IMR-90 (cell line): ENCODE measurements at regions not wholly inside any gene's neighbourhood (a gene's known extent, or its start where the extent isn't known, plus 50 kb on each side); places are given as distances from the start of the nearest gene placed in this dataset.

Experiments used
- ATAC-seq: fragments of 200-7000 bp; cut with Tn5 transposase; 2 replicates; pipeline ENCODE4 v1.9.1; 2020; ENCODE audit warnings: low read depth, mild to moderate bottlenecking, moderate library complexity
- BruUV-seq: library from RNA; stranded (reverse); fragments of 400-500 nt; replicated peaks from 2 replicates; lab custom pipeline; 2021; lab: Mats Ljungman, UMichigan
- CTCF ChIA-PET: fragments of 300-600 bp; formaldehyde crosslinking; extraction: SDS; loops from one replicate; lab custom pipeline; 2021; ENCODE audit warnings: antibody characterized with exemption; lab: Yijun Ruan, JAX
- POLR2A ChIA-PET: fragments of 300-600 bp; sonication (Branson Sonifier 250); formaldehyde crosslinking; loops from one replicate; lab custom pipeline; 2022; ENCODE audit warnings: antibody characterized with exemption; ENCODE audit not compliant: unreplicated experiment; lab: Charles Lee
- DNase-seq: peaks from one replicate; pipeline ENCODE4 v3.0.0; 2013
- H2AFZ ChIP-seq: replicated peaks from 2 replicates; pipeline ENCODE3; 2013; ENCODE audit warnings: low read length, mild to moderate bottlenecking; ENCODE audit not compliant: poor library complexity
- H2AK5ac ChIP-seq: 2 replicates; pipeline ENCODE4 v1.6.1; 2013; ENCODE audit warnings: low read depth, low read length, inconsistent platforms
- H2AK9ac ChIP-seq: replicated peaks from 2 replicates; pipeline ENCODE3; 2013; ENCODE audit warnings: mild to moderate bottlenecking, low read depth, low read length, moderate library complexity; ENCODE audit not compliant: poor library complexity
- H2BK120ac ChIP-seq: 2 replicates; pipeline ENCODE4 v1.6.1; 2013; ENCODE audit warnings: low read depth, low read length, inconsistent platforms
- H2BK15ac ChIP-seq: 3 replicates; pipeline ENCODE4 v1.6.1; 2013; ENCODE audit warnings: low read depth, low read length, inconsistent platforms
- H2BK20ac ChIP-seq: 2 replicates; pipeline ENCODE4 v1.6.1; 2013; ENCODE audit warnings: low read depth, mild to moderate bottlenecking, inconsistent platforms, low read length, moderate library complexity
- H2BK5ac ChIP-seq: 2 replicates; pipeline ENCODE4 v1.6.1; 2013; ENCODE audit warnings: mild to moderate bottlenecking, low read depth, low read length, inconsistent platforms; ENCODE audit not compliant: poor library complexity, severe bottlenecking
- H3K14ac ChIP-seq: replicated peaks from 2 replicates; pipeline ENCODE4 v1.6.1; 2013; ENCODE audit warnings: low read depth, low read length, inconsistent platforms
- H3K18ac ChIP-seq: 2 replicates; pipeline ENCODE4 v1.6.1; 2013; ENCODE audit warnings: low read depth, low read length, control low read depth
- H3K23ac ChIP-seq: 2 replicates; pipeline ENCODE4 v1.6.1; 2013; ENCODE audit warnings: low read depth, low read length, inconsistent platforms
- H3K27ac ChIP-seq: 2 replicates; pipeline ENCODE4 v1.5.1; 2013; ENCODE audit warnings: mild to moderate bottlenecking, control low read depth, low read length; ENCODE audit not compliant: insufficient read depth
- H3K27me3 ChIP-seq: 2 replicates; pipeline ENCODE4 v1.6.1; 2013; ENCODE audit warnings: low read length; ENCODE audit not compliant: control insufficient read depth, insufficient read depth
- H3K36me3 ChIP-seq: 2 replicates; pipeline ENCODE4 v1.6.1; 2013; ENCODE audit warnings: low read length, mixed read lengths; ENCODE audit not compliant: control insufficient read depth, insufficient read depth
- H3K4ac ChIP-seq: 2 replicates; pipeline ENCODE4 v1.6.1; 2013; ENCODE audit warnings: low read depth, low read length, inconsistent platforms
- H3K4me1 ChIP-seq: 2 replicates; pipeline ENCODE4 v1.6.1; 2013; ENCODE audit warnings: low read length, mixed read lengths; ENCODE audit not compliant: control insufficient read depth, insufficient read depth
- H3K4me2 ChIP-seq: 2 replicates; pipeline ENCODE4 v1.6.1; 2013; ENCODE audit warnings: low read depth, mild to moderate bottlenecking, control low read depth, low read length, moderate library complexity
- H3K4me3 ChIP-seq: 2 replicates; pipeline ENCODE4 v1.5.1; 2013; ENCODE audit warnings: low read depth, mild to moderate bottlenecking, control low read depth, low read length, moderate library complexity; ENCODE audit not compliant: insufficient read depth
- H3K56ac ChIP-seq: 2 replicates; pipeline ENCODE4 v1.6.1; 2013; ENCODE audit warnings: low read length, inconsistent platforms; ENCODE audit not compliant: insufficient read depth; ENCODE audit errors: extremely low read depth
- H3K79me1 ChIP-seq, 2 experiments: 2 replicates each; pipeline ENCODE4 v1.6.1; 2013; ENCODE audit warnings: low read length in 2 of 2, inconsistent platforms in 1 of 2, low read depth in 1 of 2
- H3K9ac ChIP-seq: 2 replicates; pipeline ENCODE4 v1.6.1; 2013; ENCODE audit warnings: low read depth, low read length, control low read depth
- H3K9me1 ChIP-seq: 2 replicates; pipeline ENCODE4 v1.6.1; 2013; ENCODE audit warnings: low read length, inconsistent platforms; ENCODE audit not compliant: insufficient read depth
- H3K9me3 ChIP-seq: 2 replicates; pipeline ENCODE4 v1.6.1; 2013; ENCODE audit warnings: low read length; ENCODE audit not compliant: control insufficient read depth, insufficient read depth
- H4K20me1 ChIP-seq: 2 replicates; pipeline ENCODE4 v1.6.1; 2013; ENCODE audit warnings: low read length, inconsistent platforms; ENCODE audit not compliant: insufficient read depth
- H4K5ac ChIP-seq: 2 replicates; pipeline ENCODE4 v1.6.1; 2013; ENCODE audit warnings: mild to moderate bottlenecking, low read depth, low read length, control low read depth
- H4K8ac ChIP-seq, 2 experiments: 2 replicates each; pipeline ENCODE4 v1.6.1; 2013; ENCODE audit warnings: low read depth in 2 of 2, low read length in 2 of 2, control low read depth in 1 of 2, inconsistent platforms in 1 of 2
- H4K91ac ChIP-seq: 2 replicates; pipeline ENCODE4 v1.6.1; 2013; ENCODE audit warnings: low read depth, low read length, inconsistent platforms; ENCODE audit not compliant: insufficient read depth
- POLR2A ChIP-seq: IDR thresholded peaks from 2 replicates; pipeline ENCODE4 v1.6.1; 2012; ENCODE audit warnings: mild to moderate bottlenecking, low read depth, low read length
- RCOR1 ChIP-seq: IDR thresholded peaks from 2 replicates; pipeline ENCODE4 v1.6.1; 2012; ENCODE audit warnings: mild to moderate bottlenecking, low read length, improper control_type of control experiment; ENCODE audit not compliant: insufficient replicate concordance
- WGBS, 2 experiments: methylation state at CpG; one replicate each; pipeline versions ENCODE4 v1.1.5 to v1.1.7; 2013; ENCODE audit warnings: missing lambda C conversion rate in 2 of 2; ENCODE audit not compliant: insufficient read length in 1 of 2; ENCODE audit errors: extremely low coverage in 2 of 2; 5-methylcytosine and 5-hydroxymethylcytosine counted together
- dilution Hi-C: fragments of 300-500 bp; cut with HindIII; formaldehyde crosslinking; loops from one replicate; pipeline ENCODE4 v1.14.3; 2018; ENCODE audit warnings: low sequenced_read_pairs; ENCODE audit not compliant: unreplicated experiment
- in situ Hi-C: fragments of 300-500 bp; cut with MboI; formaldehyde crosslinking; loops from 3 replicates; pipeline ENCODE4 v1.14.3; 2019; ENCODE audit warnings: low sequenced_read_pairs, inconsistent platforms, mixed read lengths
- intact Hi-C: fragments of 100-400 bp; cut with micrococcal nuclease; formaldehyde crosslinking; loops from 2 replicates; pipeline ENCODE4 v1.10.0; 2022
- TF ChIP-seq, protein P1 (sequence below): fragments of 150-350 bp; IDR thresholded peaks from 2 replicates; pipeline ENCODE4 v1.6.1; 2016; ENCODE audit warnings: low read depth, mild to moderate bottlenecking, low read length, moderate library complexity, borderline replicate concordance

DNA sequence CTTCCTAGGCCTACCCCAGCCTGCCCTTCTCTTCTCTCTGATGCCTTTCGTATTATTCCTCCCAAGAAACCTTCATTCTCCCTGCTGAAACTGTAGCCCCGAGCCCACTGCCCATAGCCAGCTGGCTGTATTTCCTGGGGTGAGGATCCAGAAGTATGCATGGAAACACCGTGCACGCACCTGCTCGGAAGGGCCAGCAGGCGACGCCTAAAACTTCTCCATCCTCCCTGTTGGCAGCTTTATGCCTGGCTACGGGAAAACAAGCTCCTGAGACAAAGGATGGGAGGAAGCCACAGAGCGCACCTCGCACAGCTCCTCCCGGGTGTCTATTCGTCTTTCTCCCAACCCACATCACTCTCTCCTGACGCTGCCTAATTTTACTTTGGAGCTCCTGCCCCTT is 69.0 kb upstream of the CAPRIN2 start:
- Histone ChIP-seq H3K79me1 (no peaks in the 10 kb centered on the region), H3K9me3 (no peaks in the 10 kb centered on the region), H2AK9ac (no peak overlapping the region), H4K8ac (no peak overlapping the region), H4K20me1 (no peaks in the 10 kb centered on the region), H2BK15ac (no peak overlapping the region), H2BK5ac (no peak overlapping the region), H3K18ac (no peak overlapping the region), H3K27ac (no peak overlapping the region), H3K4me3 (no peak overlapping the region), H4K5ac (no peak overlapping the region), H4K91ac (no peak overlapping the region), H3K4me1 (peaks cover 3% of the 10 kb centered on the region; the same call in 1 of the 2 replicates), H3K14ac (no peak overlapping the region), H3K4ac (no peak overlapping the region), H3K9me1 (peaks cover 3% of the 10 kb centered on the region; the same call in 1 of the 2 replicates), H3K9ac (no peak overlapping the region), H3K27me3 (peaks cover 22% of the 10 kb centered on the region), H3K4me2 (no peak overlapping the region), H3K23ac (no peak overlapping the region), H2AK5ac (no peak overlapping the region), H2BK20ac (no peak overlapping the region), H2AFZ (no peak overlapping the region), H2BK120ac (no peak overlapping the region), H3K36me3 (no peaks in the 10 kb centered on the region), H3K56ac (no peak overlapping the region)
- TF ChIP-seq POLR2A (no peak), RCOR1 (no peak)
- TF ChIP-seq, protein P1, sequence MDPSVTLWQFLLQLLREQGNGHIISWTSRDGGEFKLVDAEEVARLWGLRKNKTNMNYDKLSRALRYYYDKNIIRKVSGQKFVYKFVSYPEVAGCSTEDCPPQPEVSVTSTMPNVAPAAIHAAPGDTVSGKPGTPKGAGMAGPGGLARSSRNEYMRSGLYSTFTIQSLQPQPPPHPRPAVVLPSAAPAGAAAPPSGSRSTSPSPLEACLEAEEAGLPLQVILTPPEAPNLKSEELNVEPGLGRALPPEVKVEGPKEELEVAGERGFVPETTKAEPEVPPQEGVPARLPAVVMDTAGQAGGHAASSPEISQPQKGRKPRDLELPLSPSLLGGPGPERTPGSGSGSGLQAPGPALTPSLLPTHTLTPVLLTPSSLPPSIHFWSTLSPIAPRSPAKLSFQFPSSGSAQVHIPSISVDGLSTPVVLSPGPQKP = no peak
- dilution Hi-C loops (no loop called here), in situ Hi-C loops (loop anchor here (25.0 kb wide), 2 partner anchors 511 to 1311 kb away; no protein-coding TSS in a partner anchor), intact Hi-C loops (no loop called here)
- 90% methylated on average over 2 of the region's 13 CpGs; no CpG with 5 or more reads in 1 of the 2 experiments for WGBS, 2 experiments
- ChIA-PET POLR2A (no interaction called here), CTCF (no interaction called here)
- ATAC-seq (no peak), DNase-seq (no peak)
- no TSS peak for BruUV-seq
